Epithelial cell of prostate (primary cell): ENCODE measurements at regions not wholly inside any gene's neighbourhood (a gene's known extent, or its start where the extent isn't known, plus 50 kb on each side); places are given as distances from the start of the nearest gene placed in this dataset.

ENCODE experiments used
- DNase-seq: peaks from one replicate; pipeline ENCODE4 v3.0.0-alpha.2; 2011; ENCODE audit warnings: low read depth, low spot score
- H3K27ac ChIP-seq: fragments of 450-650 bp; 2 replicates; pipeline ENCODE4 v1.5.1; 2017; ENCODE audit warnings: mild to moderate bottlenecking

GRCh38 chr22:26732284-26732683 is 74.9 kb downstream of the MIAT start:
- H3K27ac ChIP-seq = no peak overlapping the region
- no peak for DNase-seq

GRCh38 chr22:26734339-26735018 is 77.1 kb downstream of the MIAT start:
- no peak for DNase-seq
- no peak overlapping the region for H3K27ac ChIP-seq

- no peak for DNase-seq
- H3K27ac ChIP-seq = no peak overlapping the region
Observed at GRCh38 chr22:26735019-26735409, 77.6 kb downstream of the MIAT start.

- no peak overlapping the region for H3K27ac ChIP-seq
- DNase-seq = no peak
Observed at GRCh38 chr22:26737262-26737661, 79.9 kb downstream of the MIAT start.

GRCh38 chr22:26740253-26740652 is 82.9 kb downstream of the MIAT start:
- no peak for DNase-seq

GRCh38 chr22:26743149-26743548 is 85.8 kb downstream of the MIAT start:
- no peak overlapping the region for H3K27ac ChIP-seq
- DNase-seq = no peak

More at GRCh38 chr22:26740253-26740652, 82.9 kb downstream of the MIAT start:
- no peak overlapping the region for H3K27ac ChIP-seq

GRCh38 chr22:26744892-26745808 is 87.8 kb downstream of the MIAT start:
- H3K27ac ChIP-seq = no peak overlapping the region
- no peak for DNase-seq

- no peak overlapping the region for H3K27ac ChIP-seq
- DNase-seq = no peak
Observed at GRCh38 chr22:26746311-26746710, 88.9 kb downstream of the MIAT start.

- DNase-seq = no peak
Observed at GRCh38 chr22:26748845-26749244, 91.5 kb downstream of the MIAT start.

GRCh38 chr22:26751217-26751616 is 93.8 kb downstream of the MIAT start:
- DNase-seq = no peak
- no peak overlapping the region for H3K27ac ChIP-seq

More at GRCh38 chr22:26748845-26749244, 91.5 kb downstream of the MIAT start:
- no peak overlapping the region for H3K27ac ChIP-seq

- H3K27ac ChIP-seq = no peak overlapping the region
- DNase-seq = no peak
Observed at GRCh38 chr22:26753125-26753862, 95.9 kb downstream of the MIAT start.

- no peak overlapping the region for H3K27ac ChIP-seq
- DNase-seq = no peak
Observed at GRCh38 chr22:26756675-26757293, 99.4 kb downstream of the MIAT start.

GRCh38 chr22:26757496-26757895 is 100.1 kb downstream of the MIAT start:
- DNase-seq = no peak
- no peak overlapping the region for H3K27ac ChIP-seq

GRCh38 chr22:26762503-26763472 is 105.4 kb downstream of the MIAT start:
- no peak overlapping the region for H3K27ac ChIP-seq
- peak; percentile 27 for DNase-seq

- DNase-seq = no peak
- no peak overlapping the region for H3K27ac ChIP-seq
Observed at GRCh38 chr22:26763633-26764361, 106.4 kb downstream of the MIAT start.

- DNase-seq = no peak
- no peak overlapping the region for H3K27ac ChIP-seq
Observed at GRCh38 chr22:26766510-26767350, 109.3 kb downstream of the MIAT start.

- DNase-seq = no peak
- no peak overlapping the region for H3K27ac ChIP-seq
Observed at GRCh38 chr22:26767351-26768155, 110.2 kb downstream of the MIAT start.
